ENCODE measurements at regions not wholly inside any gene's neighbourhood (a gene's known extent, or its start where the extent isn't known, plus 50 kb on each side); places are given as distances from the start of the nearest gene placed in this dataset.

DNA sequence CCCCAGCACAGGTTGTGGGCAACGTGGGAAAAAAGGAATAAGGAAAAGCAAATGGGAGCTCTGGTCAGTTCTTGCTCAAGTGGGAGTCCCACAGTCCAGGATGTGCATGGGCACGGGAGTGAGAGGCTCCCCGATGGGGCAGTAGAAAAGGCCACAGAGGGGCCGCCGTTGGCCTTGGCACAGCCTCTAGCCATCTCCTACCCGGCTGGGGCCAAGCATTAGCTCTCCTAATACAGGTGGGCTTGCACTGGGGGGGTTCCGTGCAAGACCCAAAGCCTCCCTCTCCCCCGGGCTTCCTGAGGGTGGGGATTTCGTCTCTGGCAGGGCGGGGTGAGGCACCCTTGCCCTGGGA lies 212.2 kb upstream of the MVB12B start:
- TF ChIP-seq TCF7L2 (IDR thresholded peaks at IDR 0.05; ENCODE audit: low read depth, low read length) = no peak
- TF ChIP-seq, protein P1, sequence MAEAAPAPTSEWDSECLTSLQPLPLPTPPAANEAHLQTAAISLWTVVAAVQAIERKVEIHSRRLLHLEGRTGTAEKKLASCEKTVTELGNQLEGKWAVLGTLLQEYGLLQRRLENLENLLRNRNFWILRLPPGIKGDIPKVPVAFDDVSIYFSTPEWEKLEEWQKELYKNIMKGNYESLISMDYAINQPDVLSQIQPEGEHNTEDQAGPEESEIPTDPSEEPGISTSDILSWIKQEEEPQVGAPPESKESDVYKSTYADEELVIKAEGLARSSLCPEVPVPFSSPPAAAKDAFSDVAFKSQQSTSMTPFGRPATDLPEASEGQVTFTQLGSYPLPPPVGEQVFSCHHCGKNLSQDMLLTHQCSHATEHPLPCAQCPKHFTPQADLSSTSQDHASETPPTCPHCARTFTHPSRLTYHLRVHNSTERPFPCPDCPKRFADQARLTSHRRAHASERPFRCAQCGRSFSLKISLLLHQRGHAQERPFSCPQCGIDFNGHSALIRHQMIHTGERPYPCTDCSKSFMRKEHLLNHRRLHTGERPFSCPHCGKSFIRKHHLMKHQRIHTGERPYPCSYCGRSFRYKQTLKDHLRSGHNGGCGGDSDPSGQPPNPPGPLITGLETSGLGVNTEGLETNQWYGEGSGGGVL (CRISPR knock-in tag; IDR thresholded peaks at IDR 0.05) = no peak
- TF ChIP-seq SAFB2 (IDR thresholded peaks at IDR 0.05; ENCODE audit: borderline replicate concordance, low read depth, low read length, severe bottlenecking) = no peak
- TF ChIP-seq CHD2 (IDR thresholded peaks at IDR 0.05; ENCODE audit: low read depth, low read length) = no peak
- no peak for TF ChIP-seq STAG1 (CRISPR knock-in tag; IDR thresholded peaks at IDR 0.05; ENCODE audit: borderline replicate concordance)
- TF ChIP-seq LEF1 (IDR thresholded peaks at IDR 0.05) = no peak
- TF ChIP-seq CTCF (IDR thresholded peaks at IDR 0.05 in 2 of 3, conservative IDR thresholded peaks at IDR 0.05 in 1 of 3; ENCODE audit: insufficient read depth in 2 of 3, low read depth in 1 of 3, low read length in 3 of 3) = no peak
- TF ChIP-seq ZNF274 (IDR thresholded peaks at IDR 0.05; ENCODE audit: borderline replicate concordance, low read depth, low read length) = no peak
- TF ChIP-seq, protein P2, sequence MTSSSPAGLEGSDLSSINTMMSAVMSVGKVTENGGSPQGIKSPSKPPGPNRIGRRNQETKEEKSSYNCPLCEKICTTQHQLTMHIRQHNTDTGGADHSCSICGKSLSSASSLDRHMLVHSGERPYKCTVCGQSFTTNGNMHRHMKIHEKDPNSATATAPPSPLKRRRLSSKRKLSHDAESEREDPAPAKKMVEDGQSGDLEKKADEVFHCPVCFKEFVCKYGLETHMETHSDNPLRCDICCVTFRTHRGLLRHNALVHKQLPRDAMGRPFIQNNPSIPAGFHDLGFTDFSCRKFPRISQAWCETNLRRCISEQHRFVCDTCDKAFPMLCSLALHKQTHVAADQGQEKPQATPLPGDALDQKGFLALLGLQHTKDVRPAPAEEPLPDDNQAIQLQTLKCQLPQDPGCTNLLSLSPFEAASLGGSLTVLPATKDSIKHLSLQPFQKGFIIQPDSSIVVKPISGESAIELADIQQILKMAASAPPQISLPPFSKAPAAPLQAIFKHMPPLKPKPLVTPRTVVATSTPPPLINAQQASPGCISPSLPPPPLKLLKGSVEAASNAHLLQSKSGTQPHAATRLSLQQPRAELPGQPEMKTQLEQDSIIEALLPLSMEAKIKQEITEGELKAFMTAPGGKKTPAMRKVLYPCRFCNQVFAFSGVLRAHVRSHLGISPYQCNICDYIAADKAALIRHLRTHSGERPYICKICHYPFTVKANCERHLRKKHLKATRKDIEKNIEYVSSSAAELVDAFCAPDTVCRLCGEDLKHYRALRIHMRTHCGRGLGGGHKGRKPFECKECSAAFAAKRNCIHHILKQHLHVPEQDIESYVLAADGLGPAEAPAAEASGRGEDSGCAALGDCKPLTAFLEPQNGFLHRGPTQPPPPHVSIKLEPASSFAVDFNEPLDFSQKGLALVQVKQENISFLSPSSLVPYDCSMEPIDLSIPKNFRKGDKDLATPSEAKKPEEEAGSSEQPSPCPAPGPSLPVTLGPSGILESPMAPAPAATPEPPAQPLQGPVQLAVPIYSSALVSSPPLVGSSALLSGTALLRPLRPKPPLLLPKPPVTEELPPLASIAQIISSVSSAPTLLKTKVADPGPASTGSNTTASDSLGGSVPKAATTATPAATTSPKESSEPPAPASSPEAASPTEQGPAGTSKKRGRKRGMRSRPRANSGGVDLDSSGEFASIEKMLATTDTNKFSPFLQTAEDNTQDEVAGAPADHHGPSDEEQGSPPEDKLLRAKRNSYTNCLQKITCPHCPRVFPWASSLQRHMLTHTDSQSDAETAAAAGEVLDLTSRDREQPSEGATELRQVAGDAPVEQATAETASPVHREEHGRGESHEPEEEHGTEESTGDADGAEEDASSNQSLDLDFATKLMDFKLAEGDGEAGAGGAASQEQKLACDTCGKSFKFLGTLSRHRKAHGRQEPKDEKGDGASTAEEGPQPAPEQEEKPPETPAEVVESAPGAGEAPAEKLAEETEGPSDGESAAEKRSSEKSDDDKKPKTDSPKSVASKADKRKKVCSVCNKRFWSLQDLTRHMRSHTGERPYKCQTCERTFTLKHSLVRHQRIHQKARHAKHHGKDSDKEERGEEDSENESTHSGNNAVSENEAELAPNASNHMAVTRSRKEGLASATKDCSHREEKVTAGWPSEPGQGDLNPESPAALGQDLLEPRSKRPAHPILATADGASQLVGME (CRISPR knock-in tag; IDR thresholded peaks at IDR 0.05) = no peak
- TF ChIP-seq EZH2 (IDR thresholded peaks at IDR 0.05; ENCODE audit: borderline replicate concordance, low read depth, low read length) = no peak

All from K562 (cell line).